K562 (cell line): ENCODE measurements at regions not wholly inside any gene's neighbourhood (a gene's known extent, or its start where the extent isn't known, plus 50 kb on each side); places are given as distances from the start of the nearest gene placed in this dataset.

Experiments
- AFF4 ChIP-seq: sonication (generic); formaldehyde crosslinking; IDR thresholded peaks from 2 replicates; pipeline ENCODE4 v1.8.0; 2023; ENCODE audit warnings: mild to moderate bottlenecking, missing genetic modification reagents
- DDX20 ChIP-seq: fragments of 450-650 bp; IDR thresholded peaks from 2 replicates; pipeline ENCODE4 v1.6.1; 2016; ENCODE audit warnings: missing genetic modification characterization, low read depth, mild to moderate bottlenecking, missing compliant biosample characterization, moderate library complexity
- EZH2 ChIP-seq: IDR thresholded peaks from 2 replicates; pipeline ENCODE4 v1.6.1; 2012; ENCODE audit warnings: low read depth, mild to moderate bottlenecking, inconsistent platforms, low read length, borderline replicate concordance
- IRF2 ChIP-seq: sonication (generic); formaldehyde crosslinking; IDR thresholded peaks from 2 replicates; pipeline ENCODE4 v1.8.1; 2022; ENCODE audit warnings: mild to moderate bottlenecking, missing genetic modification reagents
- NFXL1 ChIP-seq: fragments of 450-650 bp; formaldehyde crosslinking; IDR thresholded peaks from 2 replicates; pipeline ENCODE4 v1.4.0; 2021; ENCODE audit warnings: mild to moderate bottlenecking
- NKRF ChIP-seq: fragments of 450-650 bp; IDR thresholded peaks from 2 replicates; pipeline ENCODE4 v1.6.1; 2016; ENCODE audit warnings: borderline replicate concordance
- NR2C2 ChIP-seq, 2 experiments: fragments of 200-800 bp in 1 of 2; sonication (Bioruptor generic) in 1 of 2; sonication (generic) in 1 of 2; formaldehyde crosslinking in 1 of 2; IDR thresholded peaks; 2 replicates each; pipeline versions ENCODE4 v1.6.1 to v1.8.0; 2016 to 2022; ENCODE audit warnings: mild to moderate bottlenecking in 1 of 2, missing compliant biosample characterization in 1 of 2, missing genetic modification characterization in 1 of 2, missing genetic modification reagents in 1 of 2
- STAT5A ChIP-seq: IDR thresholded peaks from 2 replicates; pipeline ENCODE4 v1.6.1; 2012; ENCODE audit warnings: low read length, inconsistent platforms, borderline replicate concordance
- ZFP36 ChIP-seq: fragments of 150-350 bp; IDR thresholded peaks from 2 replicates; pipeline ENCODE4 v1.6.1; 2018; ENCODE audit warnings: low read length, low read depth; ENCODE audit not compliant: partially characterized antibody
- ZHX1 ChIP-seq: fragments of 150-350 bp; conservative IDR thresholded peaks from 2 replicates; pipeline ENCODE4 v1.6.1; 2014; ENCODE audit warnings: low read length
- ZKSCAN3 ChIP-seq: fragments of 250-450 bp; sonication (Bioruptor Pico); IDR thresholded peaks from 2 replicates; pipeline ENCODE4 v1.4.0; 2020
- ZNF174 ChIP-seq: fragments of 250-450 bp; sonication (Bioruptor Pico); IDR thresholded peaks from 2 replicates; pipeline ENCODE4 v1.4.0; 2020; ENCODE audit warnings: mild to moderate bottlenecking
- ZNF274 ChIP-seq: IDR thresholded peaks from 2 replicates; pipeline ENCODE4 v1.6.1; 2011; ENCODE audit warnings: low read depth, mild to moderate bottlenecking, low read length, moderate library complexity, borderline replicate concordance

- no peak for TF ChIP-seq STAT5A
- TF ChIP-seq ZFP36 = no peak
- no peak for TF ChIP-seq ZNF274
- no peak for TF ChIP-seq IRF2 (CRISPR knock-in tag)
- TF ChIP-seq ZNF174 (CRISPR knock-in tag) = no peak
- no peak for TF ChIP-seq NFXL1 (CRISPR knock-in tag)
- TF ChIP-seq AFF4 (CRISPR knock-in tag) = no peak
- TF ChIP-seq DDX20 = no peak
- no peak for TF ChIP-seq NKRF
- no peak for TF ChIP-seq ZKSCAN3 (CRISPR knock-in tag)
- TF ChIP-seq EZH2 = no peak
- TF ChIP-seq ZHX1 = no peak
- no peak for TF ChIP-seq NR2C2 (CRISPR knock-in tag; IDR thresholded peaks at IDR 0.05)
- no peak for TF ChIP-seq NR2C2 (tag; IDR thresholded peaks at IDR 0.05)
Measured at GRCh38 chr22:49530671-49531367, 296.9 kb downstream of the BRD1 start.
